Inflammatory macrophage treated with lipopolysaccharide for 1 hour (primary cell): ENCODE measurements at regions not wholly inside any gene's neighbourhood (a gene's known extent, or its start where the extent isn't known, plus 50 kb on each side); places are given as distances from the start of the nearest gene placed in this dataset.
"Not testable (repeated sequence)": the region's sequence is repeated elsewhere in the genome, so short reads cannot be mapped to it uniquely, and the experiment has no call there.

Experiments used
- DNase-seq, 2 donors: peaks; one replicate each; pipeline ENCODE4 v3.0.0-alpha.2; 2020 to 2022

DNA sequence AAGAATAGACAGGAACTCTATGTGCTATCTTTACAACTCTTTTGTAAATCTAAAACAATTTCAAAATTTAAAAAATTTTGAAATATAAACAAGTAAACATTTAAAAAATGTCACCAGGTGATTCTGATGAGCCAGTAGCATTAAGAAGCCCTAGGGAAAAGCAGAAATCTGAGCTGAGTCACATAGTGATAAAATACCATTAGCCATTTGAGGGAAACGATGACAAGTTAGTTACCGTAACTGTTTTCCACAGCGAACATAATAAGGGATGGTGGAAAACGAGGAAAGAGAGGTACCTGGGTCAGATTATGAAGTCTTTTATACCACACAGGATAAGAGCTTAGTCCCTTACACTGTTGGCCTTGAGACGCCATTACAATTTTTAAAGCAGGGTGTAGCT, 55.5 kb downstream of the PRR15 start:
- DNase-seq: no peak

DNA sequence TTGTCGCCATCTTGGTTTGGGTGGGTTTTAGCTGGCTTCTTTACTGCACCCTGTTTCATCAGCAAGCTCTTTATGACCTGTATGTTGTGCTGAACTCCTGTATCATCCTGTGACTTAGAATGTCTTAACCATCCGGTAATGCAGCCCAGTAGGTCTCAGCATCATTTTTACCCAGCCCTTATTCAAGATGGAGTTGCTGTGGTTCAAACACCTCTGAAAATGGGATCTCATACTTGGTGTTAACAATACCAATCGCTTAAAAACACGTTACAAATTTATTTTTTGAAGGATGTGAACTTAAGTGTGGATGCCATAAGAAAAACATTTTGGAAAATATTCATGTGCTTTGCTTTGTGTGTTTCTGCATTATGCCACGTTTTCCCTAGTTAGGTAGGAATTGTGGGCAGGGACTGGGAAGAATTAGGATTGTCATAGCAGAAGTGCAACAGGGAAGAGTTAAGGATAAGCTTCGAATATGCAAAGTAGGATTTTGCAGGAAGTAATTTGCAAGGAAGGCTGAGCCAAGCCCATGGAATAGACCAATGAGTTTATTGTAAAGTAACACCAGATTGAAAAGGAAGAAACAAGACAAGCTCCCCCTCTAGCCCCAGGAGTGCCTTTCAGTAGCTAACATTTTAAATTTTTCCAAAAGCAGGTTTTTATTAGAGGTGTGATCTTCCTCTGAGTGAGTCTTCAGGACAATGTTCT, 56.4 kb downstream of the PRR15 start:
- no peak for DNase-seq

DNA sequence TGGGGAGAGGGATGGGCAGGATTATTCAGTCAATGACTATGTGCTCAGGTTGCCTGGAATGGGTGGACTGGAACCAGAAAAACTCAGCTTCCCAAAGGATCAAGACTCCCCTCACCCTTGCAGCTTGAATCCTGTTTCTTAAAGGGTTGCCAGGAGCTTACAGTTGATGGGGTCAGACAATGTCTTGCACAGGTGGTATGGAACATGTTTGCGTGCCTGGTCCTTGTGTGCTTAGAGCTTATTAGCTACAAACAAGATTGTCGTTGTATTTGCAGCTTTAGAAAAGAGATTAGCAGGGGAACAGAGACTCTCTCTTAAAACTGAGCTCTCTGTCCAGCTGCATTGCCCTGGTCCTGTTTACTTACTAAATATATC, 56.9 kb downstream of the PRR15 start:
- DNase-seq: no peak

DNA sequence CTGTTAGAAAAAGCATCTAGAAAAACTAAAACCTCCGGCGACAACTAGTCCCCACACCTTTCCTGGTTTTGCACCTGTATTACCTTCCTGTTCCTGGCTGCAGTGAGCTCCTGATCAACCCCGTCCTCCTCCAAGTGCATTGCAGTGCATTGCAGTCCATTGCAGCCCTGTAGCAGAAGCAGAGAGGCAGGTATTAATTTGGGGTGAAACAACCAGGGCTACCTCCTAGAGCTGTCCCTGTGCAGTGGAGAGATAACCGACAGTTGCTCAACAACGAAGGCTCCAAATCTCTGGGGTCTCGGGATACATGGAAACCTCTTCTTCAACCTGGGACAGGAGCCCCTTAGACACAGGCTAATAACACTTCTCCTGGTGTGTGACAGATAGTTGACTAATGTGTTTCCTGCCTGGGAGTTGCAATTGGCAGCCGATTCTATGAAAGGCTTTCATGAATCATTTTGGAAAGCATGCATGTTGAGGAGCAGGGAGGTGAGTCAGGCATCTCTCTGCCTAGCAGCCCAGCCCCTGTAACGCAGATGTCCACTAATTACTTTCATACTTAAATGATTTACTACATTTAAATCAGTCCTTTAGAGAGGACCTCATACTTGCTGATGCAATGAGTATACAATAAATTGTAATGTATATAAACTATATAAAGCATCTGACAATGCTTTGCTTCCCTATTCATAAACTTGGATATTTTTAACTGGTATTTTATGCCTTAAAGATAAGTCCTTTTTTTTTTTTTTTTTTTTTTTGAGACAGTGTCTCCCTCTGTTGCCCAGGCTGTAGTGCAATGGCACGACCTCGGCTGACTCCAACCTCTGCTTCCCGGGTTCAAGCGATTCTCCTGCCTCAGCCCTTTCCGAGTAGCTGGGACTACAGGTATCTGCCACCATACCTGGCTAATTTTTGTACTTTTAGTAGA, 59.0 kb downstream of the PRR15 start:
- DNase-seq: no peak

DNA sequence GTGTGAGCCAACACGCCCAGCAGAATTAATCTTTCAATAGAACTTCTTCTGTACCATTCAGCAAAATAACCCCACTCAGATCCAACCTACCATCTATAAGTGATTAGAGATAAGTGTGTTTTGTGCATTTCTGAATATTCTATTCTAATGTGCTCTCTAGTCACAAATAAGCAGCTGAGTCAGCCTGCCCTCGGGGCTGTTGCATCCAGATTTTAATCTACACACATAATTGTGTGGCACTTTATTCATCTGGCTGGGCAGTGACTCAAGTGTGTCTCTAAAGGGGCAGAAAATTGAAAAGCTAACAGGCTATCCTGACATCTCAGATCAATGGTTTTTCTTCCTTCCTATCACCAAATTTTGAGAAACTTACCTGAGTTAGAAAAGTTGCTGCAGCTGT, 60.3 kb downstream of the PRR15 start:
- no peak for DNase-seq

DNA sequence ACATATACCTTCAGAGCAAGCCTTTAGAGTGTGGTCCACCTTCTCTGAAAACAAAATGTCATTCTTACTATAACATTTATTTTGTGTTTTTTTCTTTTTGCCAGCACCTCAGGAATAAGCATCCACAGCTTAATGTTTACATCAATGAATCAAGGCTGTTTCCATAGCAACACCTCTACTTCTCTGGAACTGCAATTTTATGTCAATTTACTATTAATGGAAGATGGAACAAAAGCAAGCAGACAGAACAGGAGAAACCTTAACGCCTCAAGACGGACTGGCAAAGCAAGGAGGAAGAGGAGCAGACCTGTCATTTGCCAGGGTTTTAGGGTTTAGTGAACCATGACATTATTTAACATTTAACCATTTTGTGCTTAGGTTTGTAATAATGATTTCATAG, 63.1 kb downstream of the PRR15 start:
- DNase-seq: no peak

DNA sequence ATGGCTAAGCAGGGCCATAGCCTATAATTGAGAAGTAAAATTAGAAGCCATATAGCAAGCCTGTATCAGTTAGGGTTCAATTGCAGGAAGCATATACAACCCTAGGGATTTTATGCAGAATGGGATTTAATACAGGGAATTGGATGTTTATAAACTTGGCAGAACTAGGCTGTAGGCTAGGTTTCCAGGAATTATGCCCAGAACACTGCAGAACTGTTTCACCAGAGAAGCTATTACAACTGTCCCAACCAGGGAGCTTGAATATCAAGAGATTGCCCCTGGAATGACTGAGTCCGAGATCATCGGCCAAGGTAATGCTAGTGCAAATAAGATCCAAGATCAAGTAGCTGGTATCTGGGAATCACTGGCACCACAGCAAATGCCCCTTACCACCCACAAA, 64.0 kb downstream of the PRR15 start:
- DNase-seq: no peak

DNA sequence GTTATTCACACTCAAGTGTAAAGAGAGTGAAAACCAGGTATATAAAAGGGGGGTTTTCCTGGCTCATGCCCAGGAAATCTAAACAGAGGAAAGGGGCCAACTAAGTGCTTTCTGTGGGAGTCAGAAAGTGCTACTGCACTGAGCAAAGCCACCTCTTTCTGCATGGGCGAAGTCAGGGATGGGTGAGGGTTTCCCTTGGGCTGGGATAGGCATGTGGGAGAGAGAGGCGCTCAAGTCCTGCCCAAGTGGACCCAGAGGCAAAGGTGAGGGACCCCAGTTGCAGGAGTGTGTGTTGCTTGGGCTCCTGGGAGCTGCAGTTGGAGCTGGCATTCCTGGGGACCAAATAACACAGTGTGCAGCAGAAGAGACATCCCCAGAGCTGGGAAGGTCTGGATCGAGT, 65.9 kb downstream of the PRR15 start:
- no peak for DNase-seq

DNA sequence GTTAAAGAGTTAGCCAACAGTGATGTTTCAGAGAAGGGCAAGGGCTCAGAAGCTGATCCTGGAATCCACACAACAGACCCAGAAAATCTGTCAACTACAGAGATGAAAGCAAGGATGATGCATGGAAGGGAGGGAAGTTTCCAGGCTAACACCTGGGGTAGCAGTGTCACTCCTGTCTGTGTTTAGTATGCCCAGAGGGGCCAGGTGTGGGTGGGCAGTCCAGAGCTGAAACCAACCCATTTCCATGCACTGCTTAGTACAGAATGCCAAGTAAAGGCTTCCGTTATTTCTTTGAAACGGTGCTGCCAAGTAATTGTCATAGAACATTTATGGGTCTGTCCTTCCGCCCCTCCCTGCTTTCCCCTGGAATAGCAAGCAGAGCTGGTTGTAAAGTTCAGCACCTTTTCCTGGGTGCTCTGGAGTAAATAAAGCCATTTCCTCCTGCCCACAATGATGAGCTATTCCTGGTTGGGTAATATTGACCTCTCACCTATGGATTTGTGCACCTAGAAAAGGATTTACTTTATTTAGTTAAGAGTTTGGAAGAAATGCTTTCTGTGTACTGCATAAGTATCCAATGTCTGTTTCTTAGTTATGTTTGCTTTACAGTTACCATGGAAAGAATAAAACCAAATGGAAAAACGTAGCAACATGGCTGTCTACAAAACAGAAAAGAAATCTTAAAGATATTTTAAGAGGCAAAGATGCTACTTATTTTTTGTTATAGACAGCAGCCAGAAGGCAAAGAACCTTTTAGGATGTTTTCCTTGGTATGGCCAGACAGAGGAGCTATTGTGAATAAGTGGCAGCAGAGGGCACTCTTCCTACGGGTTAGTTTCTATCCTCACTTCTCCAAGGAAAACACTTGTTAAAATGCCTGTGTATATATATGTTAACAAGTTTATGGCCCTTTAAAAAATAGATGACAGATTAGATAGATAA, 71.7 kb downstream of the PRR15 start:
- peak; percentile 13 to 27 for DNase-seq

DNA sequence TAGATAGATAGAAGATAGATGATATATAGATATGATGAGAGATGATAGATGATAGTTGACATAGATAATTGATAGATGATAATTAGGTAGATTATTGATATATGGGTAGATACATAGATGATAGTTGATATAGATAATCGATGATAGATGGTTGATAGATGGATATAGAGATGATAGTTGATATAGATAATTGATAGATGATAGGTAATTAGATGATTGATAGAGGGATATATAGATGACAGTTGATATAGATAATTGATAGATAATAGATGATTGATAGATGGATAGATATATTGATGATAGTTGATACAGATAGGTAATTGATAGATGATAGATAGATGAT, 72.3 kb downstream of the PRR15 start:
- DNase-seq: no peak

DNA sequence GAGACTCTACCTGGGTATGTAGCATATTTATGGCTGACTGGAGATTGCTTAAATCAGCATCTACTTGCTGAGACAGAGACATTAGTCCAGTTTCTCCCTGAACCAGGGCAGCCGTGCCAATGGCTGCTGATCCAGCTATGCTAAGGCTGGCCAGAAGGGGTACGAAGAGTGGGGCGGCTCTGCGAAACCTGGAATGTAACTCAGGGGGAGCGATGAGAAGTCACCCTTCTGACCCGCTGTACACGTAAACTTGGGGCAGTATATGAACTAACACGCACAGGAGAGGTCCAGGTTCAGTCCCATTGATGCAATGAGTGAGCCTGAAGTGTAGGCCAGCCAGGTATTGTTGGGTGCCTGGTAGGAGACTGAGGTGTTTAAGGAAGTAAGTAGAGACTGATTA, 73.7 kb downstream of the PRR15 start:
- no peak for DNase-seq

DNA sequence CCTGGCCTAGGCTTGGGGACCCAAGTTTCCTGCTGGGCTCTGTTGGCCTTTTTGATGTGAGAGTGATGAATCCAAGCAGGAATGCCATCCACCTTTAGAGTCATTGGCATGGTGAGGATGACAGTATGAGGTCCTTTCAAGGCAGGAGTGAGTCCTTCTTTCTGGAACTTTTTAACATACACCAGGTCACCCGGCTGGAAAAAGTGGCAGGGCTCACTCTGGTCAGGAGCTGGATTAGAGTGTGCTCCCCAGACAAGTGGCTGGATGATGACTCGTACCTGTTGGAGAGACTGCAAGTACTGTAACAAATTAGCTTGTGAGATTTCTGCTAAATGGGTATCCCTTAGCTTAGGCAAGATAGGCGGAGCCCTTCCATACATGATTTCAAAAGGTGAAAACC, 75.2 kb downstream of the PRR15 start:
- DNase-seq: not testable (repeated sequence)

DNA sequence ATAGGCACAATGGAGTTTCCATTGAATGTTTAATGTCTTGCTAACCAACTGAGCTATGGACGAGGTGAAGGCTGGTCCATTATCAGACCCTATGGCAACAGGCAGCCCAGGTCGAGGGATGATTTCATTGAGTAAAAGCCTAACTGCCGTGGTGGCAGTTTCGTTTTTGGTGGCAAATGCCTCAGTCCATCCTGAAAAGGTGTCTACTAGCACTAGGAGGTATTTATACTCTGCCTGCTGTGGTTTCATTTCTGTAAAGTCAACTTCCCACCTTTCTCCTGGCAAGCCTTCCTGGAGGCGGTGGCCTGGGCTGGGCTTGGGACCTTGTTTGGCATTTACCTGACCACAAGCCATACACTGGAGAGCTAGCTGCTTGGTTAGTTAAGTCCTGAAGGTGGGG, 75.8 kb downstream of the PRR15 start:
- DNase-seq: no peak

DNA sequence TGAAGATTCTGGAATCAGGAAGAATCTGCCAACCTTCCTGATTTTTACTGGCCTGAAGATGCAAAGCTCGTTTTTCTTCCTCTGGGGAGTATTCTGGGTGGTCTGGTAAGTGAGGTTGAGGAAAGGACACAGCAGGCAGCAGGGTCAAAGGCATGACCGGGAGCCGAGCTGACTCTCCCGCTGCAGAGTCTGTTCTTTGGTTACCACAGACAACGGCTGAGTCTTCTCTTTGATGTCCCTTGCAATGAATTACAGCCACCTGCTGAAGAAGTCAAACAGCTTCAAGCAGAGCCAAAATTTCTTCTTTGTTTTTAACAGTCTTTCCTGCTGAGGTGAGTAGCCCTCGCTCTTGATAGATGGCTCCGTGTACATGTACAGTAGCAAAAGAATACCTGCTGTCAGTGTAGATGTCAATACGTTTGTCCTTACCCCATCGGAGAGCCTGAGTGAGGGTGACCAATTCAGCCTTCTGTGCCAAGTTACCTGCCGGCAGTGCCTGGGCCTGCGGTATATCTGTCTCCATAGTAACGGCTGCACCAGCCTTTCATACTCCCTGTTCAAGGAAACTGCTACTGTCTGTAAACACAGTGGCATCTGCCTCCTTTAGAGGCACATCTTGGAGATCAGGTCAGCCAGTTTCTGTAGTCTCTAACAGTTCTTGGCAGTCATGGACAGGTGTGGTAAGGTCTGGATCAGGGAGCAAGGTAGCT, 76.4 kb downstream of the PRR15 start:
- DNase-seq: no peak

DNA sequence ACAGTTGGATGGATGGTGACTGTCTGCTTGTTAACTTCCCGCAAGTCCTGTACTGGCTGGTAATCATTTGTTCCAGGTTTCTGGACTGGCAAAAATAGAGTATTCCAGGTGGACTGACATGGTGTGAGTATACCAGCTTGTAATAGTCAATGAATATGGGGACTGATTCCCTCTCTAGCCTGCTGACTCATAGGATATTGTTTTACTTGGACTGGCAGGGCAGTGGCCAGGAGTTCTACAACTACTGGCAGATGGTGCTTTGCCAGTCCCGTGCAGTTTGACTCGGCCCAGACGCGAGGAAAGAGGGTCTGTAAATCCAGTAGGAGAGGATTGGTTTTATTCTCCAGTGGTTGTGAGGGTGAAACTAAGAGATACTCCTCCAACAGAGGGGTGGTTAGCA, 78.0 kb downstream of the PRR15 start:
- DNase-seq: no peak

DNA sequence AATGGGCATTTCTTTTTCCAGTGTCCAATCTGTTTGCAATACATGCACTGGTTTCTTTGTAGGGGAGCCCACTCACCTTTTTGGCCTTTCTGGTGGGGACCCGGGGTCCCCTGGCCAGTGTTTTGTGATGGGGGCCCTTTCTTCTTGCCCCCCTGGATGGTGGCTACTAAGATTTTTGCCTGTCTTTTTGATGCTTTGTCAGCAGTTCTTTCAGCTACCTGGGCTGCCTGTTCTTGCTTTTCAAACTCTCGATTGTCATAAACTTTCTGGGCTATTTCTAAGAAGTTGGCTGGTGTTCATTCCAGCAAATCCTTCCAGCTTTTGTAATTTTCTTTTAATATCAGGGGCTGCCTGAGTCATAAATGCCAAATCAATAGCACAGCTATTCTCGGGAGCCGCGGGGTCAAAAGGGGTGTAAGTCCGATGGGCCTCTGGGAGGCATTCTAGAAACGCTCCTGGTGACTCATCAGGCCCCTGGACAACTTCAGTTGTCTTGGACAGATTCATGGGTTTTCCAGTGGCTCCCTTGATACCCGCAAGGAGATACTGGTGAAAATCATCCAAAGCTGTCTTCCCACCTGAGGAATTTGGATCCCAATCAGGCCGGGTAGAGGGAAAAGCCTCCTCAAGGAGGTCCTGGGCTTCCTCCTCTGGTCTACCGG, 79.0 kb downstream of the PRR15 start:
- no peak for DNase-seq

DNA sequence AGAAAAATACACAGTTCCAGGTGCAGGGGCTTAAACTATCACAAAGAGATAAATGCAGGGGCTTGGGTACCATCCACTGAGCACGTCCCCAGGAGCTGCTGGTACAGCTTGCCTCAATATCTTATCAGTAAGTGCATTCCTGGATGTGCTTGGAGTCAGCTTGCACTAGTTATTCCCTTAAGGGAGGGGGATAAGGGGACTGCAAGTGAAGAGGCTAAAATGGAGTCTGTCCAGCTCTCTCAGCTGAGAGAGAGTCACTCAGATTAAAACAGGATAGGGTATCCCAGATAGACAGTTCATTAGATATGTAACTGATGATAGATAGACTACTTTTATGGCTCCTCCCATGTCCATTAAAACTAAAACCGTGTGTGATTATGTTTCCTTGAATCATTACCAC, 82.5 kb downstream of the PRR15 start:
- not testable (repeated sequence) for DNase-seq

DNA sequence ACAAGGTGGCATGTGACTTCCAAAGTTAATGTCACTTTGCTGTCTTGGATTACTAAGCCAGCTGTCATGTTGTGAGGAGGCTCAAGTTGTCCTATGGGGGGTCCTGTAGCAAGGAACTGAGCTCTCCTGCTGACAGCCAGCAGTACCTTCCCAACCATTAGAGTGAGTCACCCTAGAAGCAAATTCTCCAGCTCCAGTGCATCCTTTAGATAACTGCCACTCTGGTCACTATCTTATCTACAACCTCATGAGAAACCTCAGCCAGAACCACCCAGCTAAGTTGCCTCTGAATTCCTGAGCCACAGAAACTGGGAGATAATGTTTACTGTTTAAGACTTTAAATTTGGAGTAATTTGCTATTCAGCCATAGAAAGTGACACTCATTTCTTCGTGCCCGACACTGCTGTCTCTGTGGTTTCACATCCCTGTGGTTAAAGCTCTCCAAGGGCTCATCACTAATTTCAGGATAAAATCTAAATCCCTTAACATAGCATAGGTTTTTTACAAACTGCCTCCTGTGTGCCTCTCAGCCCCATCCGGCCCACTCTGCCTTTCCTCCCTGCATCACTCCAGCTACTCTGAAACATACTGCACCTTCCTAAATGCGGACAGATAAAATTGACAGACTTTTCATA, 83.5 kb downstream of the PRR15 start:
- DNase-seq: no peak

DNA sequence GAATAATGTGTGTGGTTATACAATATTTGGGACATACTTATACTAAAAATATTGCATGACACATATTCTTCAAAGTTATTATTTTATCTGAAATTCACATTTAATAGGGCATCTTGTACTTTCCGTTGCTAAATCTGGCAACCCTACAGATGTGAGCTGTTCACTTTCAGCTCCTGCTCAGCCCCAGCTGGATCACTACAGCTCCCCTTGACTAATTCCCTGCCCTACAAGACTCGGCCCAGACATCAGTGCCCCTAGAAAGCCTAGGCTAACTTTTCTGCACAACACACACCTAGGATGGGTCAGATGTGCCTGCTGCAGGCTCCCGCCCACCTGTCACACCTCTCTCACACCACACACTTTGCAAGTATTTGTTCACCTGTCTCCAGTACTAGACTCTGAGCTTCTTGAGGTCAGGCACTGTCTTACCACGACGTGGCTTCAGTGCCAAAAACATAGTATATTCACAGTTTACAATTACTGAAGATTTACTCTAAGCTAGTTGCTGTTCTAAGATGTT, 84.1 kb downstream of the PRR15 start:
- DNase-seq: not testable (repeated sequence)

DNA sequence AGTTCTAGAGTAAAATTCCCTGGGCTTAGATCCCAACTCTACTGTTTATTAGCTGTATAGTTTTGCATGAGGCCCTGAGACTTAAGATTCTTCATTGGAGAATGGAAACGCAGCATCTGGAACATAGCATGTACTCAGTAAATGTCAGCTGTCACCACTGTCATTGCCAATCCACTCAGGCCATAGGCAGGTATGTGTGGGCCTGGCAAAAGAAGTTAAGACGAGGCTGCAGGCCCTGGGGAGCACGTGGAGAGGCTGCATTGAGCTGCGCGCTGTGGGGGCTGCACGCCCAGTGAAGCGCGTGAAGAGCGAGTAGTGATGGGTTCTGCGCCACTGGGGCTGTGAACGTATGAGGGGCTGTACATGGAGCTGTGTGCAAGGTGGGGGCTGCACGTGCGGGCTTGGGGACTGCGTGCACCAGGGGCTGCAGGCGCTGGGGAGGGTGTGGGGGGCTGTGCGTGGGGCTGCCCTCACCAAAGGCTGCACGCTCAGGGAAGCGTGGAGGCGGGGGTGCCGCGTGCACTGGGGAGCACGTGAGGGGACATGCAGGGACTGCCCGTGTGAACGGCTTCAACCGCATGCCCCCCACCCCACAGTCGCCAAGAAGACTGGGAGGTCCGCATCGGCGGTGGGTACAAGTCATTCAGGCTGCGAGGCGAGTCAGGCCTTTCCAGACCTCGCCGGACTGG, 85.5 kb downstream of the PRR15 start:
- no peak for DNase-seq

DNA sequence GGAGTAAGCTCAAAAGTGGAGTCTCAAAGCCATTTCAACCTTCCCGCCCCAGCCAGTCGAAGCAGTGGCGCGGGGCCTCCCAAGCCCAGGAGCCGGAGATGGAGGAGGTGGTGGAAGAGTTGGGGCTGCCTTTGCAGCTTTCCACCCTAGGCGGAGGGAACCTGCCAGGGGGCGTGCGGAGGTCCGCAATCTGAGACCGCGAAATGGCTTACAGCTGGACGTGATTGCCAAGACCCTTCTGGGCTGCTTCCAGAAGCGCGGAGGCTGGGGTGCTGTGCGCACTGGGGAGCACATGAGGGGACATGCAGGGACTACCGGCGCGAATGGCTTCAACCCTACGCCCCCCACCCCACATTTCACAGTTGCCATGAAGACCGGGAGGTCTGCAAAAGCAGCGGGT, 86.2 kb downstream of the PRR15 start:
- no peak for DNase-seq
